Breast epithelium (tissue), 3 donors: ENCODE measurements at regions not wholly inside any gene's neighbourhood (a gene's known extent, or its start where the extent isn't known, plus 50 kb on each side); places are given as distances from the start of the nearest gene placed in this dataset.

ENCODE experiments used
- POLR2A ChIP-seq: fragments of 450-650 bp; IDR thresholded peaks from one replicate; pipeline ENCODE4 v1.6.1; 2016; ENCODE audit warnings: antibody characterized with exemption, mild to moderate bottlenecking, moderate library complexity
- TF ChIP-seq, protein P1 (sequence below), 3 donors: fragments of 450-650 bp; IDR thresholded peaks; one replicate each; pipeline ENCODE4 v1.5.1; 2016 to 2017; ENCODE audit warnings: antibody characterized with exemption in 3 of 3, mild to moderate bottlenecking in 3 of 3, moderate library complexity in 3 of 3

DNA sequence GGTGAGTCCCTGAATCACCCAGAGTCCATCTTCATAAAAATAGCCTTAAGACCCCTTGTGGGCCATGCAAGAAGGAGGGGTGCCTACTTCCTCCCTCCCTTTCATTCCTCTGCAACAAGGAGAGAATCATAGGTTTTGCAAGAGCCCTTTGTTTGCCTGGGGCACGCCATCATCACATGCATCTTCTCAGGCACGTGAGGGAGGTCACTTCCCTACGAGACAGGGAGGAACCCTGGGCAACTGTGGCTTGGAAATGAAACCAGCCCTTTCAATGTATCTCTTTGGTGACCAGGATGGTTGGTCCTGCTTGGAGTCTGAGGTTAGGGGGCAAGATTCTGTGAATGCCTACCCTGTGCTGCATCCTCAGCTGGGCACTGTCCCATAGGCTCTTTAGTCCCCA, 194.8 kb downstream of the MAFB start:
- TF ChIP-seq, protein P1, sequence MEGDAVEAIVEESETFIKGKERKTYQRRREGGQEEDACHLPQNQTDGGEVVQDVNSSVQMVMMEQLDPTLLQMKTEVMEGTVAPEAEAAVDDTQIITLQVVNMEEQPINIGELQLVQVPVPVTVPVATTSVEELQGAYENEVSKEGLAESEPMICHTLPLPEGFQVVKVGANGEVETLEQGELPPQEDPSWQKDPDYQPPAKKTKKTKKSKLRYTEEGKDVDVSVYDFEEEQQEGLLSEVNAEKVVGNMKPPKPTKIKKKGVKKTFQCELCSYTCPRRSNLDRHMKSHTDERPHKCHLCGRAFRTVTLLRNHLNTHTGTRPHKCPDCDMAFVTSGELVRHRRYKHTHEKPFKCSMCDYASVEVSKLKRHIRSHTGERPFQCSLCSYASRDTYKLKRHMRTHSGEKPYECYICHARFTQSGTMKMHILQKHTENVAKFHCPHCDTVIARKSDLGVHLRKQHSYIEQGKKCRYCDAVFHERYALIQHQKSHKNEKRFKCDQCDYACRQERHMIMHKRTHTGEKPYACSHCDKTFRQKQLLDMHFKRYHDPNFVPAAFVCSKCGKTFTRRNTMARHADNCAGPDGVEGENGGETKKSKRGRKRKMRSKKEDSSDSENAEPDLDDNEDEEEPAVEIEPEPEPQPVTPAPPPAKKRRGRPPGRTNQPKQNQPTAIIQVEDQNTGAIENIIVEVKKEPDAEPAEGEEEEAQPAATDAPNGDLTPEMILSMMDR (IDR thresholded peaks at IDR 0.05), result no peak
- TF ChIP-seq POLR2A, result no peak
